GM21528 (cell line): ENCODE measurements at regions not wholly inside any gene's neighbourhood (a gene's known extent, or its start where the extent isn't known, plus 50 kb on each side); places are given as distances from the start of the nearest gene placed in this dataset.

Experiments
- ATAC-seq: cut with Tn5 transposase; IDR thresholded peaks from one replicate; pipeline ENCODE4 v1.9.1; 2021; ENCODE audit warnings: mild to moderate bottlenecking, moderate library complexity; ENCODE audit not compliant: unreplicated experiment, low FRiP score

- ATAC-seq, result no peak
These were observed 543.2 kb downstream of the SLITRK6 start for GRCh38 chr13:85255978-85256377.

GRCh38 chr13:85254641-85255040 is 544.6 kb downstream of the SLITRK6 start:
- ATAC-seq, result no peak

- ATAC-seq, result no peak
These were observed 550.1 kb downstream of the SLITRK6 start for GRCh38 chr13:85249151-85249550.

GRCh38 chr13:85247780-85248179 is 551.4 kb downstream of the SLITRK6 start:
- ATAC-seq, result no peak

GRCh38 chr13:85243831-85244230 is 555.4 kb downstream of the SLITRK6 start:
- no peak for ATAC-seq

- ATAC-seq, result no peak
These were observed 558.2 kb downstream of the SLITRK6 start for GRCh38 chr13:85241060-85241459.

GRCh38 chr13:85236413-85236812 is 562.8 kb downstream of the SLITRK6 start:
- no peak for ATAC-seq

- no peak for ATAC-seq
These were observed 568.5 kb downstream of the SLITRK6 start for GRCh38 chr13:85230691-85231093.

- ATAC-seq, result no peak
These were observed 570.5 kb downstream of the SLITRK6 start for GRCh38 chr13:85228692-85229091.

- no peak for ATAC-seq
These were observed 575.1 kb downstream of the SLITRK6 start for GRCh38 chr13:85223883-85224656.

GRCh38 chr13:85216576-85216975 is 582.6 kb downstream of the SLITRK6 start:
- no peak for ATAC-seq

- ATAC-seq, result no peak
These were observed 586.5 kb downstream of the SLITRK6 start for GRCh38 chr13:85212692-85213091.

- ATAC-seq, result no peak
These were observed 594.4 kb downstream of the SLITRK6 start for GRCh38 chr13:85204668-85205344.

GRCh38 chr13:85197431-85197830 is 601.8 kb downstream of the SLITRK6 start:
- no peak for ATAC-seq

GRCh38 chr13:85194482-85194881 is 604.7 kb downstream of the SLITRK6 start:
- no peak for ATAC-seq

GRCh38 chr13:85191996-85192718 is 607.1 kb downstream of the SLITRK6 start:
- no peak for ATAC-seq

GRCh38 chr13:85186356-85187045 is 612.7 kb downstream of the SLITRK6 start:
- no peak for ATAC-seq

- ATAC-seq, result no peak
These were observed 624.9 kb downstream of the SLITRK6 start for GRCh38 chr13:85174291-85174690.

GRCh38 chr13:85170372-85170771 is 628.8 kb downstream of the SLITRK6 start:
- ATAC-seq, result no peak

- ATAC-seq, result no peak
These were observed 632.3 kb downstream of the SLITRK6 start for GRCh38 chr13:85166891-85167290.

- no peak for ATAC-seq
These were observed 636.2 kb downstream of the SLITRK6 start for GRCh38 chr13:85163063-85163462.
